Loucy (cell line): ENCODE measurements at regions not wholly inside any gene's neighbourhood (a gene's known extent, or its start where the extent isn't known, plus 50 kb on each side); places are given as distances from the start of the nearest gene placed in this dataset.

Experiments
- EZH2phosphoT487 ChIP-seq: fragments of 200-600 bp; IDR thresholded peaks from 2 replicates; pipeline ENCODE4 v1.6.1; 2018; ENCODE audit warnings: antibody characterized with exemption, mild to moderate bottlenecking, moderate library complexity, borderline replicate concordance
- TF ChIP-seq, protein P1 (sequence below): fragments of 200-600 bp; sonication (generic); conservative IDR thresholded peaks from 2 replicates; pipeline ENCODE4 v1.5.1; 2014; ENCODE audit warnings: mild to moderate bottlenecking, antibody characterized with exemption, low read length

GRCh38 chr13:79807554-79807953 lies 326.6 kb downstream of the NDFIP2 start:
- TF ChIP-seq, protein P1, sequence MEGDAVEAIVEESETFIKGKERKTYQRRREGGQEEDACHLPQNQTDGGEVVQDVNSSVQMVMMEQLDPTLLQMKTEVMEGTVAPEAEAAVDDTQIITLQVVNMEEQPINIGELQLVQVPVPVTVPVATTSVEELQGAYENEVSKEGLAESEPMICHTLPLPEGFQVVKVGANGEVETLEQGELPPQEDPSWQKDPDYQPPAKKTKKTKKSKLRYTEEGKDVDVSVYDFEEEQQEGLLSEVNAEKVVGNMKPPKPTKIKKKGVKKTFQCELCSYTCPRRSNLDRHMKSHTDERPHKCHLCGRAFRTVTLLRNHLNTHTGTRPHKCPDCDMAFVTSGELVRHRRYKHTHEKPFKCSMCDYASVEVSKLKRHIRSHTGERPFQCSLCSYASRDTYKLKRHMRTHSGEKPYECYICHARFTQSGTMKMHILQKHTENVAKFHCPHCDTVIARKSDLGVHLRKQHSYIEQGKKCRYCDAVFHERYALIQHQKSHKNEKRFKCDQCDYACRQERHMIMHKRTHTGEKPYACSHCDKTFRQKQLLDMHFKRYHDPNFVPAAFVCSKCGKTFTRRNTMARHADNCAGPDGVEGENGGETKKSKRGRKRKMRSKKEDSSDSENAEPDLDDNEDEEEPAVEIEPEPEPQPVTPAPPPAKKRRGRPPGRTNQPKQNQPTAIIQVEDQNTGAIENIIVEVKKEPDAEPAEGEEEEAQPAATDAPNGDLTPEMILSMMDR = no peak
- no peak for TF ChIP-seq EZH2phosphoT487
